HG03342 (cell line): ENCODE measurements at regions not wholly inside any gene's neighbourhood (a gene's known extent, or its start where the extent isn't known, plus 50 kb on each side); places are given as distances from the start of the nearest gene placed in this dataset.
"Not testable (repeated sequence)": the region's sequence is repeated elsewhere in the genome, so short reads cannot be mapped to it uniquely, and the experiment has no call there.

Source experiments
- ATAC-seq: cut with Tn5 transposase; IDR thresholded peaks from one replicate; pipeline ENCODE4 v1.9.1; 2021; ENCODE audit warnings: mild to moderate bottlenecking, moderate library complexity; ENCODE audit not compliant: unreplicated experiment

DNA sequence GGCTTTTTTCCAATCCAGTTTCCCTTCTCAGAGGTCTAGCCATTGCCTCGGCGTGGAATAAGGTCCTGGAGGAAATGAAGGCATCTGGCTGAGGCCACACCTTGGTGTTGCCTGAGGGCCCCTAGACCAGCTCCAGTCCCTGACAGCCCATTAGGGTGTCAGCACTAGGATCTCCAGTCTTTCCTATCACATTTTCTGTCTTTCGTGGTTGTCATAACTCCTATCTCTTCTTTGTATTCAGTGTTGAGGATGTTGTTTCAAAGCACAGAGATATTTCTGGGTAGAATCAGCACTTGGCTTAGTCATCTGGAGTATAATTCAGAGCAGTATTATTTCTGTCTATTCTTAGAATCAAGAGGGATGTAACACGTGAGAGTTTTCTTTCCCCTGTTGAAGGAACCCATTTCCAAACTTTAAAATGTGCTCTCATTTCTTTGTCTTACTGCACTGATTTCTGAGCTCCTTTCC, 844.3 kb downstream of the KCNT2 start:
- ATAC-seq: no peak

DNA sequence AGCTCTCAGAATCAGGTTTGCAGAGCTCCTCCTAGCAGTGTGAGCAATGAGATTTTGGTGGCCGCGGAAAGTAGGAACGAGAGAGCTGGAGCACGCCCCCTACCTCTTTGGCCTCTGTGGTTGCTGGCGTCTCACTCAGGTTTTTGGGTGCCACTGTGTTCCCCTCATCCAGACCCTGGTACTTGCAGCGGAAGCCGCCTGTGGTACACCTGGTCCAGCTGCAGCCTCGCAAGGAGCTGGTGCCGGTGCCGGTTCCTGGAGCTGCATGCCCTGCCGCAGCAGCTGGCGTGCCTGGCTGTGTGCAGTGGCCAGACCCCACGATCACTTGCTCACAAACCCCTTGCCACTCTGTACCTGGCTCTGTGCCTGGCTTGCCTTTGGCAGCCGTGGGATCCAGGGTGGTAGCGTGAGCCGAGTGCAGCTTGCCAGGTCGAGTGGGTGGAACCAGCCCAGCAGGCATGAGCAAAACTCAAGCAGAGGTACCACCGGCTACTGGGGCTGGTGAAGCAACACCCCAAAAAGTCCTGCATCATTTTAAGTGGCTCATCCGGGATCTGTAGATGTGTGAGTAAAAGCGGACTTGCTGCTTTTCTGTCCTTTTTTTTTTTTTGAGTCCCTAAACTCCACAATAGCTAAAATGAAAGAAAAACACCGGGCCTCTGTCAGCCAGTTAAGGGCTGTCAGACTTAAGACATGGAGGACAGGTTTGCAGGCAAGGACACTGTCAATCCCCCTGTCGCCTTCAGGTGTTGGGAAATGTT, 844.9 kb downstream of the KCNT2 start:
- no peak for ATAC-seq

DNA sequence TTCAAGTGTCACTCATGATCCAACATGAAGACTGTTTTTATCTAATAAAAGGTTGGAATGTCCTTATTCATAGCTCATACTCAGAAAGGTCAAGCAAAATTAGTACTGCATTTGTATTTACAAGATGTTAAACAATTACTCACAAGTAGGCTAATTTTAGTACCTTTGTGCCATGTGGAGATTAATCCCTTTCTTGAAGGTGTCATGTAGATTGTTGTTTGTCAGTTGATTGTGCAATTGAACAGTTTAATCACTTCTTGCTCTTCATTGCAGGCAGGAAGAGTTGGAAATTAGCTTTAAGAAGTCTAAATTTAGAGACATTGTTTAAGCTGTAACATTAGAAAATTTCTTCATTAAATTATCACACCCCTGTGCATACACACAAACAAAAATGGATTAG, 847.1 kb downstream of the KCNT2 start:
- no peak for ATAC-seq

DNA sequence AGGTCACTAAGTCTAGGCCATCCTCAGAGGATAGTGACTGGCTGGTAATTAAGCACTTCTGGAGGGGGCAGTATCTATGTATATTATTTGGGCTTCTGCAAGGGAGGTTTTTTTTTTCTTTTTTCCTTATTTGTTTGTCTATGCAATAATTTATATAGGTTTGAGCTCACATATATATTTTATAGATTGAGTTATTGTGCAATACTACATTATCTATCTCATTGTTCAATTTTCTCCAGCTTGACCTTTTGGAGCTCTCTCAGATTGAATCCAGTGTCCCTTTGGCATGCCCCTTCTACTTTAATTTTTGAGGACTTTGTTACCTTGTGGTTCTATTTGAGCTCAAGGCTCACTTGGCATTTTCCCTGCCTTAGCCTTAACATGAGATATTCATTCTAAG, 852.1 kb downstream of the KCNT2 start:
- ATAC-seq: no peak

DNA sequence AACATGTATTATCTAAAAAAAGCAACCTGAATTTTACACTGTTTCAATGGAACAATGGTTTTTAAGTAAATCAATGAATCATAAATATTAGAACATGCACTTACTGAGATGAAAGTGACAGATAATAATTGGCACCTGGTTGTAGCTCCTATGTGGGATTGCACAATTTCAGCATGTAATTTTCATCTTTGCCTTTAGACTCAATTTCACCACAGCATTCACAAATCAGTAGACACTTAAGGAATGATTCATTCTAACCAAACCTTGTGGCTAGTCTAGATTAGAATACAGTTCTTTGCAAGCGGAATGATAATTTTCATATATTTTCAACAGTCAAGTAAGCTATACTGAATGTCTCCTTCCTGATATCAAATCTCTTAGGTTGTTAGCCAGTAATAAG, 853.4 kb downstream of the KCNT2 start:
- ATAC-seq: no peak

DNA sequence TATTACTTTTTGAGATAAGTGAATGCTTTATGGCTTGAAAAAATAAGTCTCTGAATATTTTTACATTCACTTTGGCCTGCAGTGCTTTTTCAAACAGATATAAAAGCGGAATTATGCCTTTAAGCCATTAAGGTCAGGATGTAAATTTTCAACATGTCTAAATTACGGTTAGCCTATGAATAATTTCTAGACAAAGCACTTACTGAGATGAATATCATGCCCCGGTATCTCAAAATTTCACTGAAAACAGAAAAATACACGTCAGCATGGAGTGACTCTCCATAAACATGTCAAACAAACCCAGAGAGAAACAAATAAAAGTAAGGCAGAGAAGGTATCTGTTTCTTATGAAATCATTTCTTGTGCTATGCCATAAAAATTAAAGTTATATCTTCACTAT, 853.9 kb downstream of the KCNT2 start:
- ATAC-seq: no peak

DNA sequence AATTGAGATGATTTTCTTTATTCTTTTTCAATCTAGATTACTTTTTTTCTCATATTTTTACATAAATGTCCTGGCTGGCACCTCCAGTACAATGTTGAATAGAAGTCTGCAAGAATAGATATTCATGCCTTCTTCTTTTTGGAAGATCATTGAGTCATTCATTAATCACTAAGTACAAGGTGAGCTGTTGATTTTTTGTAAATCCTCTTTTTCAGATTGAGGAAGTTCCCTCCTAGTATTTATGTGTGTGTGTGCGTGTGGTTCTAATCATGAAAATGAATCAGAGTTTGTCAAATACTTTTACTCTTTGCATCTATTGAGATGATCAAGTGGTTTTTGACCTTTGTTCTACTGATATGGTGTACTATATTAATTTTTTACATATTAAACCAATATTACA, 859.3 kb downstream of the KCNT2 start:
- ATAC-seq: no peak

DNA sequence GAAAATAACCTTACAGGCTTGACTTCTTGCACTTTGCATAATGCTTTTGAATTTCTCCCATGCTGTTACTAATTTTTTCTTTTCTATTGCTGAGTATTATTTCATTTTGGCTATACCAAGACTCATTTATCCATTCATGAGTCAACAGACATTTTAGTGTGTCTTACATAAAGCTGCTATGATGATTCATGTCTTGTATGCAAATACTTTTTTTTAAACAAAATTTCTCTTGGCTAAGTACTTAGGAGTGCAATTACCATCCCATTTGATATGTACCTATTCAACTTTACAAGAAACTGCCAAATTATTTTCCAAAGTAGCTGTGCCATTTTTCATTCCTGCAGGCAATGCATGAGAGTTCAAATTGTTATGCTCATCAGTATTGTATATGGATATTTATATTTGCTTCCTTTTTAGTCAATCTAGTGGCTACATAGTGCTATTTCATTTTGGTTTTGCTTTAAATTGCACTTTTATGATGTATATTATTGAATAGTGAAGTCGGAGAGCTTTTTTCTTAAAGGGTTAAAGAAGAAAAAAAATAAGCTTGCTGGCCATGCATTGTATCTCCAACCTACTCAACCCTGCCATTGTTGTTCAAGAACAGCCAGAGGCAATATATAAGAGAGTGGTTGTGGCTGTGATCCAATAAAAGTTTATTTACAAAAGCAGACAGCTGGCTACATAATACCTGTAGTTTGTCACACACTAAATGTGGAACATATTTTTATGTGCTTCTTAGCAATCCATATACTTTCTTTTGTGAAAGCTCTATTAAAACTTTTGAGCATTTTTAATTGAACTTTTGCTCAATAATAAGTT, 862.8 kb downstream of the KCNT2 start:
- ATAC-seq: no peak

DNA sequence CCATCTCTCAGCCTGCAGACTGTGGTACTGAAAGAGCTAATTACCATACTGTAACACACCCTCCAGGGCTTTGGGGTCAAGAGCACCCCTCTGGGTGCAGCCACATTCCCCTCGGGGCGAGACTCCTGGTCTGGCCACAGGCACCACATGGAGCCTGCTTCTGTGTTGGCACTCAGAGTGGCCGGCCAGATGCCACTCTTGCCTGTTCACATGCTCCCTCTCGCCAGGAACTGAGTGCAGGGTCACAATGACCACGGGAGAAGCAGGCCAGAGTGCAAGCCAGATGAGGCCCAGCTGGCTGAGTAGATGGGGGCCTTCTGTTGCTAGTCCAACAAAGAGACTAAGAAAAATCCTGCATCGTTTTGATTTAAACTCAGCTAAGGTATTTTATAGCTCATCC, 864.0 kb downstream of the KCNT2 start:
- no peak for ATAC-seq

DNA sequence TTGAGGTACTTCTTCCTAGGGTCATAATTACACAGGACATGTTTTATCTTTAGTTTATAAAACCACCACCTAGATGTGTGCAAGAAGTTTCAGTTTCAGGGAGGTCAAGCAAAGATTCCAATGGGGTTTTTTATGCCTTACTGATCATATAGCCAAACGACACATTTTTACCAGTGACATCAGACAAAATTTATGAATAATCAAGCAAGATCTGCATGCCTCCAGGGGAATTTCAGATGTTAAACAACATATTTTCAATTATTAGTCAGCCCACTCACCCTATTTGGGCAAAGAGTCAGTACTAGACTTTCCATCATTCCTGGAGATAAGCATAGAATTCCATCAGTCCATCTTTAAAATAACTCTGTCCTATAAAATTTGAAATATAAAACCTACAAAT, 867.4 kb downstream of the KCNT2 start:
- no peak for ATAC-seq

DNA sequence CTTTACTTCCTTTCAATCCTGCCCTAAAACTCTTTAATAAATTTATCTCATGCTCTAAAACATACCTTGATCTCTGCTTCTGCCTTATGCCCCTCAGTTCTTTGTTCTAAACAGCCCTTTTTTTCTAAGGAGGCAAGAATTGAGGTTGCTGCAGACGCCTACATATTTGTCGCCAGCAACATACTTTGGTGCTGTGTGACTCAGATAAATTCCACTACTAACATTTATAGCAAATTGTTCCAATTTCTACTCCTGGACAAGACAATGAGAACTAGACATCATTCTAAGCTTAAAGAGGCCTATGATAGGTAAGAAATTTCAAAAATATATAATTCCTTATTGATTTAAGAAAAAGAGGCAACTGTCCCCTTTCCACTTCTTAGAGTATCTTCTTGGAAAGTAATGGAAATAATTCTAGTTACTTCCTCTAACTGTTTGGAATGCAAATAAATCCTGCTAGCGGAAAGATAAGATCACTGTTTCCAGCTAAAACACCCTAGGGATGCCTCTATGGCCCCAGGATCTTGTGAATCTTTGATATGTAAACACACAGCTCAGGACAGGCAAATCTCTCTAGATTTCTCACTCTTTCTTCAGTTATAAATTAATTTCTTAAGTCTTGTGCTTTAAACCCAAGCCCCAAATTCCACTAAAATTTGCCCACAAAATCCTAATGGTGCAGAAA, 869.1 kb downstream of the KCNT2 start:
- ATAC-seq: no peak

DNA sequence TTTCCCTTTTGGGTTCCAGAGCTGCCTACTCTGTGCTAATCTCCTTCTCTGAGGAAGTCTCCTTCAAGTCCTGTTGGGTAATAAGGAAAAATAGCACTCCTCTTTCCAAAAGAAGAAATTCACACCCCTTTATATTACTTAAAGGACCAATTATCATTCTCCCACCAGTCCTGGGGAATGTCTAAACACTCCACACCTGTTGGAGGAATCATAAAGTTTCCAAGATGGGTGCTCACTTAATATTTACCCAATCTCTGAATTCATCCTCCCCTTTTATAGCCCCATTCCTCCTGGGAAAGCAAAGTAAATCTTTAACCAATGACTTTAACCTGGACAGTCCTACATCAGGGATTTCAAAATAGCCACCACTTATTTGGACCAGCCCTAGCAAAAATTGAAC, 873.1 kb downstream of the KCNT2 start:
- no peak for ATAC-seq

DNA sequence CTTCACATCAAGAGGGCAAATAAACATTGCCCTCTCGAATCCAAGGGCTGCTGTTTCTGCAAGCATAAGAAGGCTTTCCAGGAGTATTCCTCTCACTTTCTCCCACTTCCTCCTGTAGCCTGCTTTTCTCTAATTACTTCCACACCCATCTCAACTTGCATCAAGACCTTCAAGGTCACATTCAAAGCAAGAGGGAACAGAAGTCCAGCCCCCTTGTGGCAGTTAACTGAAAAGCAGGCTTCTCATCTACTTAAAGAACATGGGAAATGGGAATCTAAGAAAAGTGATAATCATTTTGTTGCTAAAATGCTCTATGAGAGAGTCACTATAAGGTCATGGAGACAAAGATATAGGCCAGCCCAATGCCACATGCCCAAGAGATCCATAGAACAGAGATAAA, 874.4 kb downstream of the KCNT2 start:
- peak; percentile 63 for ATAC-seq

DNA sequence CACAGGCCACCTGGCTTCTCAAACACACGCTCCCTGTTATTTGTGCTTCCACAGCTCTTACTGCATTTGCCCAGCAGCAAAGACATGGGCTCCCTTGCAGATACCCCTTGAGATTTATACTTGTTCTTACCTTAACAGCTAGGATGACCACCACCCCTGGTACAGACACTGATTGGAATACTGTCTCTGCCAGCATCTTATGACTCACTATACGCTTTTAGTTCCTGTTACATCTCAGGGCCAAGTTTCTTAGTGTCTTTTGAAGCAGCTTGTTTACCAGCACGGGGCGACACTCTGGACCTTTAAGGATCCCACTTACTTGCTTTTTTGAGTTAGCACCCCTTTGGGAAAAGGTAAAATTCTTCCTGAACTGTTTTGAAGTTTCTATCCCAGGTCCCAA, 874.8 kb downstream of the KCNT2 start:
- no peak for ATAC-seq

DNA sequence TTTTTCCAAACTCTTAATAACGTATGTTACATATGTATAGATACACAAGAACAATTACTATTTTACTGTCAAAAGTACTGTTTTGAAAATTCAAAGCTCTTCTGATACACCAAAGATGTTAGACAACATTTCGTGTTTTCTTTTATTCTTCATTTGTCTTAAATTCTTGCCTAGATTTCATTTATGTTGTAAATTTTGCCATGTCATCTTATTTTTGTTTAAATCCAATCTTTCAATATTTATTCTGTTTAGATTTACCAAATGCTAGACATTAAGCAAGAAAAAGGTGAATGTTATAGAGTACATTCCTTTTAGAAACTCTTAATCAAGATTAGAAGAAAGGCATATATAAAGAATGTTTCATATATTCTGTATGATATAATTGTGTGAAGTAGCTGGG, 876.9 kb downstream of the KCNT2 start:
- ATAC-seq: no peak

DNA sequence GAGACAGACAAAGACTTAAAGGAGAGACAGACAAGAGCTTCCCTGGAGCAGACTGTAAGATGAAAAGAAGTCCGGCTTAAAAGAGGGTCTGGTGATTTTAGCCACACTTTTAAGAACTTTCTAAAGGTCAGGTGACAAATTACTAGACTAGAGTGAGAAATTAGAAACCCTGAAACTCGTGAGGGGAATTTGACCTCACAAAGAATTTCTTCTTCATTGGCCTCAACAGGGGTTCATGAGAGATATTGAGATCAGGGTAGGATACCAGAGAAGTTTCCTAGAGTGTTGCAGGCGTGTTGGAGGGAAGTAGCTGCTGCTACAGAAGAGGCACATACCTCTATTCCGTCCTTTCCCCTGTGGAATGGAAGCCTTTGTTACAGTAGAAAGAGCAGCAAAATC, 884.4 kb downstream of the KCNT2 start:
- no peak for ATAC-seq

DNA sequence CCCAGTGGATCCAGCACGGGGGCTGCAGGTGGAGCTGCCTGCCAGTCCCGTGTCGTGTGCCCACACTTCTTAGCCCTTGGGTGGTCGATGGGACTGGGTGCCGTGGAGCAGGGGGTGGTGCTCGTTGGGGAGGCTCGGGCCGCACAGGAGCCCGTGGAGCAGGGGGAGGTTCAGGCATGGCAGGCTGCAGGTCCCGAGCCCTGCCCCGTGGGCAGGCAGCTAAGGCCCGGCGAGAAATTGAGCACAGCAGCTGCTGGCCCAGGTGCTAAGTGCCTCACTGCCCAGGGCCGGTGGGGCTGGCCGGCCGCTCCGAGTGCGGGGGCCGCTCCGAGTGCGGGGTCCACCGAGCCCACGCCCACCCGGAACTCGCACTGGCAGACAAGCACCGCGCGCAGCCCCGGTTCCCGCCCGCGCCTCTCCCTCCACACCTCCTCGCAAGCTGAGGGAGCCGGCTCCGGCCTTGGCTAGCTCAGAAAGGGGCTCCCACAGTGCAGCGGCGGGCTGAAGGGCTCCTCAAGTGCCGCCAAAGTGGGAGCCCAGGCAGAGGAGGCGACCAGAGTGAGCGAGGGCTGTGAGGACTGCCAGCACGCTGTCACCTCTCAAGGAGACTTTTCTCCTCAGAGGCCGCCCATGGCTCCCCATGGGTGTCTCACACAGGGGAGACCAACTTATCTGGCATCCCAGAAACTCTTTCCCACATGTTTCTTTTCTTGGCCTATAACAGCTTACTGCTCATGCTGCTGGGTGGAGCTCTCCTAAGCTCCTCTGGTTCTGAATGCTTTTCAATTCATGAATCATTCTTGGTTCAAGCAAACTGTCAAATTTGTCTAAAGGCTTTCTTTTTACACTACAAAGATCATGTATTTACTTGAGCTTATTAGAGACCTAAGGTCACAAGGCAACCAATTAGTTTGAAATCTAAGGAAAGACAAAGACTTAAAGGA, 885.1 kb downstream of the KCNT2 start:
- not testable (repeated sequence) for ATAC-seq

DNA sequence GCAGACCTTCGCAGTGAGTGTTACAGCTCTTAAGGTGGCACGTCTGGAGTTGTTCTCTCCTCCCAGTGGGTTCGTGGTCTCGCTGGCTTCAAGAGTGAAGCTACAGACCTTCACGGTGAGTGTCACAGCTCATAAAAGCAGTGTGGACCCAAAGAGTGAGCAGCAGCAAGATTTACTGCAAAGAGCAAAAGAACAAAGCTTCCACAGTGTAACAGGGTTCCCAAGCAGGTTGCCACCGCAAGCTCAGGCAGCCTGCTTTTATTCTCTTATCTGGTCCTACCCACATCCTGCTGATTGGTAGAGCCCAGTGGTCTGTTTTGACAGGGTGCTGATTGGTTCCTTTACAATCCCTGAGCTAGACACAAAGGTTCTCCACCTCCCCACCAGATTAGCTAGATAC, 886.1 kb downstream of the KCNT2 start:
- ATAC-seq: not testable (repeated sequence)

DNA sequence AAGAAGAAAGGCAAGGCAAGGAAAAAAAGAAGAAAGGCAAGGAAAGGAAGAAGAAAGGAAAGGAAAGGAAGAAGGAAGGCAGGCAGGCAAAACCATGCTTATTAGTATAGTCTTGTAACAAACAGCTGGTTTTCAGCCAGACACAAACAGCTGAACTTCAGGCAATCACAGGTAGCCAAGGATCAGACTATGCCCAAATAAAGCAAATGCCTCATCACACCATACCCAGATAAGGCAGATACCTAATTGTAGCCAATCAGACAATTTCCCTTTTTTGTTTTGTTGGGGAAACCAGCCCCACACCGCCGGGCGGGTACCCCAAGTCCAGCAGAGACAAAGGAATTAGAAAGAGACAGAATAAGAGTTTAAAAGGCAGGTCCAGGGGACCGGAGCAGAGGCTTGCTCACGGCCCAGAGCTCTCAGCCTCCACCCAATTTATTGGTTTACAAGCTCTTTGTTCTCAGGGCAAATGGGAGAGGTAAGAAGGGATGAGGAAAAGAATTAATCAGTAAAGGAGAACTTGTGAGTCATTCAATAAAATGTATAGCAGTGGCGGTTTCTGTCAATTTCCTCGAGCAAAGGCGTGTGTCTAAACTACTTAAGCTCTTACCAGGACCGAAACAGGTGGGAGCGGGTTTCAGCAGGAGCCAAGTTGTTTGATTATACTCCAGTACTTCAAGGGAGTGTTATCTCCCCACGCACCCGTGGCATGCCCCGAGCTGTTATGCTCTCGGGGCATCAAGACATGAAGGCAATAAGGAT, 886.8 kb downstream of the KCNT2 start:
- ATAC-seq: no peak

DNA sequence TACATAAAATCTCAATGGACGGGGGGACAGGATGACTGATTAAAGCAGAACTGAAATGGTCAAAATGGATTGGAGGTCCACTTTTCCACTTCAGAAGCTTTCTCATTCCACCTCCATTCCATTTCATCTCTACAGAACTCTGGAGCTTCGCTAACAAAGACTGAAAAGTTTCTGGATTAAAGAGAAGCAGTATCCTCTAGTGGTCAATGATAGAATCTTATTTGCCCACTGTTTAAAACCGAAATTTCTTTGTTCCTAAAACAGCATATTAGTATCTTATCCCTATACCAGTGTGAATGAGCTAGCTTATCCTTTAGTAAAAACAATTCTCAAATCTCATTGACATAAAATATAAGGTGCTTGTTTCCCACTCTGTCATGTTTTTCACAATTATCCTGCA, 890.6 kb downstream of the KCNT2 start:
- ATAC-seq: no peak
